B cell (primary cell): ENCODE measurements at regions not wholly inside any gene's neighbourhood (a gene's known extent, or its start where the extent isn't known, plus 50 kb on each side); places are given as distances from the start of the nearest gene placed in this dataset.

Source experiments
- EZH2 ChIP-seq: IDR thresholded peaks from 2 replicates; pipeline ENCODE4 v1.6.1; 2012; ENCODE audit warnings: borderline replicate concordance, low read depth, mild to moderate bottlenecking, moderate library complexity, low read length; ENCODE audit not compliant: insufficient read depth, poor library complexity, severe bottlenecking
- TF ChIP-seq, protein P1 (sequence below): fragments of 200-600 bp; IDR thresholded peaks from one replicate; pipeline ENCODE4 v1.8.0; 2022; ENCODE audit warnings: antibody characterized with exemption, mild to moderate bottlenecking

DNA sequence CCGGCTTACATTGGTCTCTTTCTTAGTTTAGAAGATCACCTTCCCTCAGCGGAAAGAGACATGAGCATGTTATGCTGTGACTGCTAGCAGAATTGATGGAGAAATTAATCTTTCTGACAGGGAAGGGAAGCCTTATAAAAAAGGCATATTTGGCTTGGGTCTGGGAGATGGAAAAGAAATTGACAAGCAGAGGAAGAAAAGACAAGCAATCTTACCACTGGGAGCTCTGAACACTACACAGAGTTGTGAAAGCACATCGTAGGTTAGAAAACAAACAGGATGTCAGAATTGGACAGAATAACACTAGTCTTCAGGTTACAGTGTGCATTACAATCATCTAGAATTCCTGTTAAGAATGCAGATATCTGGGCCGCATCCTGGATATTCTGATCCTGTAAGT lies 1493.8 kb upstream of the IGFBP7 start:
- TF ChIP-seq, protein P1, sequence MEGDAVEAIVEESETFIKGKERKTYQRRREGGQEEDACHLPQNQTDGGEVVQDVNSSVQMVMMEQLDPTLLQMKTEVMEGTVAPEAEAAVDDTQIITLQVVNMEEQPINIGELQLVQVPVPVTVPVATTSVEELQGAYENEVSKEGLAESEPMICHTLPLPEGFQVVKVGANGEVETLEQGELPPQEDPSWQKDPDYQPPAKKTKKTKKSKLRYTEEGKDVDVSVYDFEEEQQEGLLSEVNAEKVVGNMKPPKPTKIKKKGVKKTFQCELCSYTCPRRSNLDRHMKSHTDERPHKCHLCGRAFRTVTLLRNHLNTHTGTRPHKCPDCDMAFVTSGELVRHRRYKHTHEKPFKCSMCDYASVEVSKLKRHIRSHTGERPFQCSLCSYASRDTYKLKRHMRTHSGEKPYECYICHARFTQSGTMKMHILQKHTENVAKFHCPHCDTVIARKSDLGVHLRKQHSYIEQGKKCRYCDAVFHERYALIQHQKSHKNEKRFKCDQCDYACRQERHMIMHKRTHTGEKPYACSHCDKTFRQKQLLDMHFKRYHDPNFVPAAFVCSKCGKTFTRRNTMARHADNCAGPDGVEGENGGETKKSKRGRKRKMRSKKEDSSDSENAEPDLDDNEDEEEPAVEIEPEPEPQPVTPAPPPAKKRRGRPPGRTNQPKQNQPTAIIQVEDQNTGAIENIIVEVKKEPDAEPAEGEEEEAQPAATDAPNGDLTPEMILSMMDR, result no peak
- TF ChIP-seq EZH2, result no peak
